ENCODE measurements at regions not wholly inside any gene's neighbourhood (a gene's known extent, or its start where the extent isn't known, plus 50 kb on each side); places are given as distances from the start of the nearest gene placed in this dataset.
"Not testable (repeated sequence)": the region's sequence is repeated elsewhere in the genome, so short reads cannot be mapped to it uniquely, and the experiment has no call there.

DNA sequence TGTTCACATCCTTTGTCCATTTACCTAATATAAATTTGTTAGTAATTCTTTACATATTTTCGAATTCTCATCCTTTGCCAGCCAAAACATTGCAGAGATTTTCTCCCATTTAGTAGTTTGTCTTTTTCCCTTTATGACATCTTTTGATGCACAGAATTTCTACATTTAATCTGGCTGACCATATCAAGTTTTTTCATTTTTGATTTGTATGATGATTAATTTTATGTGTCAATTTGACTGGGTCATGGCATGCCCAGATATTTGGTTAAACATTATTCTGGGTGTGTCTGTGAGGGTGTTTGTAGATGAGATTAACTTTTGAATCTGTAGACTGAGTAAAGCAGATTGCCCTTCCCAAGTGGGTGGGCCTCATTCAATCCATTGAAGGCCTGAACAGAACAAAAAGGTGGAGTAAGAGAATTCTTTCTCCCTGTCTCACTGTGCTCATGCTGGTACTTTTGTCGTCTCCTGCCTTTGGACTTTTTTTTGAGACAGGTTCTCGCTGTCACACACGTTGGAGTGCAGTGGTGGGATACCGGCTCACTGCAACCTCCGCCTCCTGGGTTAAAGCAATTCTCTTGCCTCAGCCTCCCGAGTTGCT lies 72.1 kb upstream of the EPB41L1 start:
- dilution Hi-C loops (cut with MboI; ENCODE audit: extremely low pct_ligation_motif_present, low sequenced_read_pairs), result no loop called here
- DNase-seq (ENCODE audit: low read depth, low spot score) (no peak), FAIRE-seq (no peak)
- H3K9me1 ChIP-seq (replicated peaks; ENCODE audit: control insufficient read depth, extremely low read depth, insufficient read depth, low read length), result no peaks in the 10 kb centered on the region
- H2AFZ ChIP-seq (ENCODE audit: low read depth, low read length), result no peak overlapping the region
- H3K4me2 ChIP-seq (ENCODE audit: insufficient read depth, low read length), result no peak overlapping the region
- H3K4me1 ChIP-seq (ENCODE audit: control insufficient read depth, extremely low read depth, insufficient read depth, low read length), result peaks cover 10% of the 10 kb centered on the region
- TF ChIP-seq, protein P1, sequence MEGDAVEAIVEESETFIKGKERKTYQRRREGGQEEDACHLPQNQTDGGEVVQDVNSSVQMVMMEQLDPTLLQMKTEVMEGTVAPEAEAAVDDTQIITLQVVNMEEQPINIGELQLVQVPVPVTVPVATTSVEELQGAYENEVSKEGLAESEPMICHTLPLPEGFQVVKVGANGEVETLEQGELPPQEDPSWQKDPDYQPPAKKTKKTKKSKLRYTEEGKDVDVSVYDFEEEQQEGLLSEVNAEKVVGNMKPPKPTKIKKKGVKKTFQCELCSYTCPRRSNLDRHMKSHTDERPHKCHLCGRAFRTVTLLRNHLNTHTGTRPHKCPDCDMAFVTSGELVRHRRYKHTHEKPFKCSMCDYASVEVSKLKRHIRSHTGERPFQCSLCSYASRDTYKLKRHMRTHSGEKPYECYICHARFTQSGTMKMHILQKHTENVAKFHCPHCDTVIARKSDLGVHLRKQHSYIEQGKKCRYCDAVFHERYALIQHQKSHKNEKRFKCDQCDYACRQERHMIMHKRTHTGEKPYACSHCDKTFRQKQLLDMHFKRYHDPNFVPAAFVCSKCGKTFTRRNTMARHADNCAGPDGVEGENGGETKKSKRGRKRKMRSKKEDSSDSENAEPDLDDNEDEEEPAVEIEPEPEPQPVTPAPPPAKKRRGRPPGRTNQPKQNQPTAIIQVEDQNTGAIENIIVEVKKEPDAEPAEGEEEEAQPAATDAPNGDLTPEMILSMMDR (IDR thresholded peaks at IDR 0.05; ENCODE audit: extremely low read depth in 1 of 2, insufficient read depth in 1 of 2, low read depth in 1 of 2, low read length in 2 of 2), result no peak
- TF ChIP-seq FOS (IDR thresholded peaks at IDR 0.05; ENCODE audit: borderline replicate concordance, insufficient read depth, low read length) (no peak), JUN (IDR thresholded peaks at IDR 0.05; ENCODE audit: borderline replicate concordance, insufficient read depth, insufficient read length, low read depth) (no peak), POLR2A (IDR thresholded peaks at IDR 0.05; ENCODE audit: low read depth, low read length) (no peak), POLR2AphosphoS5 (IDR thresholded peaks at IDR 0.05; ENCODE audit: insufficient read depth, low read depth, low read length) (no peak)
- no peaks in the 10 kb centered on the region for H4K20me1 ChIP-seq (replicated peaks; ENCODE audit: control insufficient read depth, extremely low read depth, insufficient read depth, low read length)
- H3K27ac ChIP-seq (ENCODE audit: insufficient read depth, low read depth, low read length), result no peak overlapping the region
- BruUV-seq (replicated peaks), result no TSS peak
- peaks cover 0 to 1% of the 10 kb centered on the region in 2 experiments for H3K27me3 ChIP-seq (ENCODE audit: control insufficient read depth in 2 of 2, insufficient read depth in 2 of 2, low read length in 2 of 2)
- H3K79me2 ChIP-seq (ENCODE audit: control insufficient read depth, insufficient read depth, low read length), result no peaks in the 10 kb centered on the region
- H3K4me3 ChIP-seq (replicated peaks in 1 of 3; ENCODE audit: insufficient read depth in 1 of 3, low read depth in 1 of 3, low read length in 3 of 3), result no peak overlapping the region
- POLR2A ChIA-PET, result no interaction called here
- no peak overlapping the region for H3K9ac ChIP-seq (replicated peaks; ENCODE audit: extremely low read depth, insufficient read depth, low read length)
- H3K9me3 ChIP-seq (replicated peaks; ENCODE audit: control insufficient read depth, insufficient read depth, low read length), result no peaks in the 10 kb centered on the region
- CTCF ChIA-PET, result interaction anchor here (1.0 to 1.1 kb wide), 2 partner anchors 56 to 89 kb away, joined by 3 to 4 read pairs; no protein-coding TSS in a partner anchor
- intact Hi-C loops (cut with micrococcal nuclease), result no loop called here
- no peaks in the 10 kb centered on the region for H3K36me3 ChIP-seq (ENCODE audit: control insufficient read depth in 2 of 2, extremely low read depth in 1 of 2, insufficient read depth in 2 of 2, low read length in 2 of 2)

- H4K20me1 ChIP-seq (replicated peaks; ENCODE audit: control insufficient read depth, extremely low read depth, insufficient read depth, low read length); H2AFZ ChIP-seq (ENCODE audit: low read depth, low read length); POLR2A ChIA-PET; H3K36me3 ChIP-seq (ENCODE audit: control insufficient read depth in 2 of 2, extremely low read depth in 1 of 2, insufficient read depth in 2 of 2, low read length in 2 of 2); FAIRE-seq; H3K27me3 ChIP-seq (ENCODE audit: control insufficient read depth in 2 of 2, insufficient read depth in 2 of 2, low read length in 2 of 2); H3K9me3 ChIP-seq (replicated peaks; ENCODE audit: control insufficient read depth, insufficient read depth, low read length); H3K9me1 ChIP-seq (replicated peaks; ENCODE audit: control insufficient read depth, extremely low read depth, insufficient read depth, low read length); H3K4me3 ChIP-seq (replicated peaks in 1 of 3; ENCODE audit: insufficient read depth in 1 of 3, low read depth in 1 of 3, low read length in 3 of 3); intact Hi-C loops (cut with micrococcal nuclease); H3K79me2 ChIP-seq (ENCODE audit: control insufficient read depth, insufficient read depth, low read length); BruUV-seq (replicated peaks); dilution Hi-C loops (cut with MboI; ENCODE audit: extremely low pct_ligation_motif_present, low sequenced_read_pairs); H3K9ac ChIP-seq (replicated peaks; ENCODE audit: extremely low read depth, insufficient read depth, low read length); DNase-seq (ENCODE audit: low read depth, low spot score); H3K27ac ChIP-seq (ENCODE audit: insufficient read depth, low read depth, low read length); H3K4me2 ChIP-seq (ENCODE audit: insufficient read depth, low read length): not testable (repeated sequence)
- CTCF ChIA-PET, result interaction anchor here (1.1 to 2.1 kb wide), 3 partner anchors 88 to 92 kb away, joined by 4 to 5 read pairs (median 5); no protein-coding TSS in a partner anchor
- peaks cover 10% of the 10 kb centered on the region for H3K4me1 ChIP-seq (ENCODE audit: control insufficient read depth, extremely low read depth, insufficient read depth, low read length)
Measured at GRCh38 chr20:36083200-36083599, 71.3 kb upstream of the EPB41L1 start.

All from endothelial cell of umbilical vein (primary cell).